HG03565 (cell line): ENCODE measurements at regions not wholly inside any gene's neighbourhood (a gene's known extent, or its start where the extent isn't known, plus 50 kb on each side); places are given as distances from the start of the nearest gene placed in this dataset.
"Not testable (repeated sequence)": the region's sequence is repeated elsewhere in the genome, so short reads cannot be mapped to it uniquely, and the experiment has no call there.

Source experiments
- ATAC-seq: cut with Tn5 transposase; IDR thresholded peaks from one replicate; pipeline ENCODE4 v1.9.1; 2021; ENCODE audit warnings: mild to moderate bottlenecking, moderate library complexity; ENCODE audit not compliant: unreplicated experiment

DNA sequence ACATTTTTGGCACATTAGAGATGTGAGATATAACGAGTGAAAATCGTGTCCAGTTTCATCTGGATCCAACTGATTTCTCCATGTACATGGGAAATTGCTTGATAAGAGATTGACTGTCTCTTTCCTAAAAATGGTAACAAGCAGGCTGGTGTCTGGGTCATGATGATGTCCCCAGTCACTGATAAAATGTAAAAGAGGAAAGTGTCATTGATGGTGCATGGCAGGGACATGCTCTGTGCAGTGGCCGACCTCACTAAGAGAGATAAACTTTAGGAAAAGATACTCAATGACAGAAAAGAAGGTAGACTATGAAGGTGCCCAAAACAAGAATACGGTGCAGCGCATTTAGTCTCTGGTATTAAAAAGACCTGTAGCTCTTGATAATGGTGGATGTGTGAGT lies 1517.5 kb downstream of the RPIA start:
- ATAC-seq = no peak

DNA sequence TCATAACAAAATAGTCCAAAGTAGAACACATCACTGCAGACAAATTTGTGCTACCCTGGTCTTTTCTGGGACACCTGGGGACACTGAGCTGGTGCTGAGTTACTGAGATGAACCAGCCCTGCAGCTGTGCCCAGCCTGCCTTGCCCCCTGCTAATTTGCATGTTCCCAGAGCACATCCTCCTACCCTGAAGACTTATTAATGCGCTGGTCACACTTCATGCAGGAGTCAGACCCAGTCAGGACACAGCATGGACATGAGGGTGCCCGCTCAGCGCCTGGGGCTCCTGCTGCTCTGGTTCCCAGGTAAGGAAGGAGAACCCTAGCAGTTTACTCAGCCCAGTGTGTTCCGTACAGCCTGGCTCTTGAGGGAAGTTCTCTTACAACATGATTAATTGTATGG lies 1518.3 kb downstream of the RPIA start:
- no peak for ATAC-seq

DNA sequence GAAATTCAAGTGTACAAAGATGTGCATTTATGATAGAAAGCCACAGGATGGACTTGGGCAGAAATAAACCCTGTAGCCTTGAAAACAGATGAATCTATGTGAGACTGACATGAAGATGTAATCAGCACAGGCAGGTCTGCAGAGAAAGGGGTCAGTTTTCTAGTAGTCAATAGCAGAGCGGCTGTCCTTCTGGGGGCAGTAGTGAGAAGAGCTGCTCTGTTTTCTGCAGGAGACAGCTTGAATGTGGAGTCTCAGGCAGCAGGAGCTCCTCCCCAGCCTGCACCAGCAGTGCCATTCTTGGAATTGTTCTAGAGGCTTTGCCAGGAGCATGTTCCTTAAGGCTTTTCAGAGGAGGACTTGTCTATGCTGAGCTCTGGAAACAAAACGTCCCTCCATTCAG lies 1524.4 kb downstream of the RPIA start:
- ATAC-seq = not testable (repeated sequence)

DNA sequence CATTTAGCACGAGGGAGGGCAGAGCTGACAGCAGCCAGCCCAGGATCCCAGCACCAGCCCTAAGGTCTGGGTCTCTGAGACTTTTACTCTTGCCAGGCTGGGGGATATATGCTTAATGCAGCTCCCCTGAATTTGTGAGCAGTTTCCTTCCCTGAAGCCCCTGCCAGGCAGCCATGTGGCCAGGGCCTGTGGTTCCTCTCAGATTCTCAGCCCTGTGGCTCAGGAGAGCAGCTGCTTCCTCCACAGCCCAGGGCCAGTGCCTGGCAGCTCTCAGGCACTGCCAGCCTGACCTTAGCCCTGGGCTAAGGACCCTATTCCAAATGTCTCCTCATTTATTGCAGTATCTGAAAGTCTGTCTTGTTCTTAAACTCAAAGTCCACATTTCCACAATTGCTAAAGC lies 1525.3 kb downstream of the RPIA start:
- ATAC-seq = not testable (repeated sequence)

DNA sequence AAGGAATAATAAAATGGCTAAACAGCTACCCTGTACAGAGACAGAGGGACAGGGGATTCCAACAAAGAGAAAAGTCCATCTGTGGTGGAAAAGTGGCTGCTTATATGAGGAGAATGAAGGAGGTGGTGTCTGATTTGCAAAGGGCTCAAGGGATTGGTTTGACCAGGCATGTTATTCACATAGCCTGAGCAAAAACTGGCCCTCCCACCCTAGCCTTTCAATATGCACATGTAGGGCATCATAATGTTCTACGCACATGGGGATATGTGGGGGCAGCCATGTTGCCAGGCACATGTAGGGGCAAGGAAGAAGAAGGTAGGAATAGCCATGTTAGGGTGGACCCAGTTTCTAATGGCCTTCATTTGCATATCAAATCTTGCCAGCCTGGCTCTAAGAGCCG lies 1527.1 kb downstream of the RPIA start:
- ATAC-seq = not testable (repeated sequence)

DNA sequence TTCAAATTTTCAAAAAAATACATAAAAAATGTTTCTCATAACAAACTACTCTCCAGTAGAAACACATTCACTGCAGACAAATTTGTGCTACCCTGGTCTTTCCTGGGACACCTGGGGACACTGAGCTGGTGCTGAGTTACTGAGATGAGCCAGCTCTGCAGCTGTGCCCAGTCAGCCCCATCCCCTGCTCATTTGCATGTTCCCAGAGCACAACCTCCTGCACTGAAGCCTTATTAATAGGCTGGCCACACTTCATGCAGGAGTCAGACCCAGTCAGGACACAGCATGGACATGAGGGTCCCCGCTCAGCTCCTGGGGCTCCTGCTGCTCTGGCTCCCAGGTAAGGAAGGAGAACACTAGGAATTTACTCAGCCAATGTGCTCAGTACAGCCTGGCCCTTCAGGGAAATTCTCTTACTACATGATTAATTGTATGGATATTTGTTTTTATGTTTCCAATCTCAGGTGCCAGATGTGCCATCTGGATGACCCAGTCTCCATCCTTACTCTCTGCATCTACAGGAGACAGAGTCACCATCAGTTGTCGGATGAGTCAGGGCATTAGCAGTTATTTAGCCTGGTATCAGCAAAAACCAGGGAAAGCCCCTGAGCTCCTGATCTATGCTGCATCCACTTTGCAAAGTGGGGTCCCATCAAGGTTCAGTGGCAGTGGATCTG lies 1529.3 kb downstream of the RPIA start:
- ATAC-seq = not testable (repeated sequence)

DNA sequence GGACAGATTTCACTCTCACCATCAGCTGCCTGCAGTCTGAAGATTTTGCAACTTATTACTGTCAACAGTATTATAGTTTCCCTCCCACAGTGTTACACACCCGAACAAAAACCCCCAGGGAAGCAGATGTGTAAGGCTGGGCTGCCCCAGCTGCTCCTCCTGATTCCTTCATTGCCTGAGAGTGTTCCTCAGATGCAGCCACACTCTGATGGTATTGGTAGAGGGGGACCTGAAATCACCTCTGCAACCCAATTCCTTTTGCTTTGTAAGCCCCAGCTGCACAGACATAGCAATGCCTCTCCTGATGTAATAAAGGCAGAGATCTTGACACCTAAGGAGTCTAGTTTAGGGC lies 1529.8 kb downstream of the RPIA start:
- ATAC-seq = no peak

DNA sequence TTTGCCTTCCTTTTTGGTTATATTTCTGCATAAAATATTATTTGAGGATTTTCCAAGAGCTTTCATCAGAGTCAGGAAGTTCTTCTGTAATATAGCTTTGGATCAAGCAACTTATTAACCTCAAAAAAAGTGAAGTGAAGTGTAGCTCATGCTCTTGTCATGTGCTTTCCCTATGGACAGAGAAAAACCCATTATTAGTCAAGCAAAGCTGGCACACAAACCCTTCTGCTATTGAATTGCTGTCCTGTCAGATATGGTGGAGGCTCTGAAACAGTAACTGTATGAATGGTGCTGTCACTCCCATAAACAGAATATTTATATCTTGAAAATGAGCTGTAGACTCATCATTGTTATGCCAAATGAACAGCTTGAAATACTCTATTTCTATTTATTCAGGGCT lies 1533.3 kb downstream of the RPIA start:
- not testable (repeated sequence) for ATAC-seq

DNA sequence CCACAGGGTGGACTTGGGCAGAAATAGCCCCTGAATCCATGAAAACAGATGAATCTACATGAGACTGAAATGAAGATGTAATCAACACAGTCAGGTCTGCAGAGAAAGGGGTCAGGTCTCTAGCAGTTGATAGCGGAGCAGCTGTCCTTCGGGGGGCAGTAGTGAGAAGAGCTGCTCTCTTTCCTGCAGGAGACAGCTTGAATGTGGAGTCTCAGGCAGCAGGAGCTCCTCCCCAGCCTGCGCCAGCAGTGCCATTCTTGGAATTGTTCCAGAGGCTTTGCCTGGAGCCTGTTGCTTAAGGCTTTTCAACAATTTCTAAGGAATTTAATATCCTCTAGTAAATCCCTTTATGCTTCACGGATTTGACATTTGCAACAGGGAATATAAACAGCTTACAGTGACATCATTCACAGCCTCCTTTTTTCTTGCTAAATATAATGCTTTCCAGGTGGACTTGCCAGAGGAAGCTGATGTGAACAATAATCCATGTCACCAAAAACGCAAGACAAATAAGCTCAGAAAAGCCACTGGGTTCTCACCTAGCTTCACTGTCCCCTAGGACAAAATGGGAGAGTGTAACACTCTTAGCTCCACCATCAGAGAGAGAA lies 1535.1 kb downstream of the RPIA start:
- ATAC-seq = not testable (repeated sequence)

DNA sequence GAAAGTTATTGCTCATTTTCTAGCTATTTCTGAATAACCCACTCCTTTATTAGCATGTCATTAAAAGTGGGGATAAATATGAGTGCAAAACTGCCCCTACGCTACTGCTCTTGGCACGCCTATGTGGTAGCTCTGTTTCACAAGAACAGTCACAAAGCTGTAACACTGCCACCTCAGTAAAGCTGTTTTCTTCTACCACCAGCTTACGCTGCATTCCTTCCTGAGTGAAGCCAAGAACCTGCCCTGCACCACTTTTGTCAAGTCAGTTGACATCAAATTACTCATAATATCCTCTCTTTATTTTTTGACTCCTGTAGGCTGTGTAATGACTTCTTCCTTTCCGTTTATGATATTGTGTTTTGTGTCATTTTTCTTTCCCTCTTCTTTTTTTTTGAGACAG lies 1539.7 kb downstream of the RPIA start:
- not testable (repeated sequence) for ATAC-seq

DNA sequence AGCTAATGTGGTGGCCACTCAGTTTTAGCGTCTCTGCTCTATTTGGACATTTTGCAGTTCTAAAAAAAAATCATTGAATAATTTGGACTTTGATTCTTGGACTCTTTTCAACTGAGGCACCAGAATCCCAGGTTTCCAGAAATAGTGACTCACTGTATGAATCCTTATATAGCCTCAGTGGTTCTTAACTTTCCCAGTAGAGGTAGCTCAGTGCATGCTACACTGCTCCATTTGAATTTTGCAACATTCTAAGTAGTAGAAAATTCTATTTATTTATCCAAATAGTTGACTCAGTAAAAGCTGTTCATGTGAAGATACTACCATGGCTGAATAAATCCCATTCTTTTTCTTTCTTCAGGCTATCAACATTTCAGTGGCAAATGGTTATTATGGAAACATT lies 1544.0 kb downstream of the RPIA start:
- not testable (repeated sequence) for ATAC-seq

DNA sequence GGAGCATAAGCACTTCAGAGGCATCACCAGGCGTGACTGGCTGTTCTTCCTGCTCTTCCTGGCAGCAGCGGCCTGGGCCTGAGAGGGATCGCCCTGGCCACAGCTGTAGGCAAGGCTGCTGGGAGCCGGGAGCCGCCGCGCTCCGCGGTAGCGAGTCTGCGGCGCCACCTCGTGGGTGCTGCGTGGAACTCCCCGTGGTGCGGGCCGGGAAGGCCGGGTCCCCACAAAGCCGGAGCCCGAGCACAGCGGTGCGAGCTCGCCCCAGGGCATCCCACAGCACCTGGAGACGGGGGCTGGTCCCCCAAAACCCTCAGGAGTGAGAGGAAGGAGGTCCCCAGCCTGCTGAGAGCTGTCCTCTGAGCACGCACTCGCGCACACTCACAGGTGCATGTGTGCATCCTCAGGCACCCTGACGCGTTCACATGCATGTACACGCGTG lies 1546.5 kb downstream of the RPIA start:
- ATAC-seq = not testable (repeated sequence)

DNA sequence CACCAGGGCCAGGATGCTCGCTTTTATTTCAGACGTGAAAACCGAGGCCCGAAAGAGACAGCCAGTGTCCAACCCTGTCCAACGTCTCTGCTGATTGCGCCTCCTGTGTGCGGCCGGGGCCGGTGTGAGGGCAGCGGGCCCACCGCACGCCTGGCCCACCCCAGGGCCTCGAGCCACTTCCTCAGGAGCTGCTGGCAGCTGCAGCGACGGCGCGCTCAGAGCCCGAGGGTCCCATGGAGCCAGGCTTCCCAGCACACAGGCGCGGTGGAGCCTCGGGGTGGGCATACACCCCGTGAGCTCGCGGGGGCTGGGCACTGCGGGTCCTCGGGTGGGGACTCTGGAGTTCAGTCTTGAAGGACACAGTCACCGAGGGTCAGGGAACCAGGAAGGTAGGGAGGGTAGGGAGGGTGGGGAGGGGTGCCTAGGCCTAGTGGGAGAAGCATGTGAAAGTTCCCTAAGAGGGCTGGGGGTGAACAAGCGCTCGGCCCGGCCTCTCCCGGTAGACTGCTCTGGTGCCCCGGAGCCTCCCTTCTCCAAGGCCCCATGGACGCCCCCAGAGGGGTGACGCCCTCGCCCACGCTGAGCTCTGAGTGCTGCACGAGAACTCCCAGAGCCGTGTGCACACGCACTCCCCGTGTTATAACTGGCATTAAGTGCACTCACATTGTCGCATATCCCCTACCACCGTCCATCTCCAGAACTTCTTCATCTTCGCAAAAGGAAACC lies 1547.2 kb downstream of the RPIA start:
- not testable (repeated sequence) for ATAC-seq

DNA sequence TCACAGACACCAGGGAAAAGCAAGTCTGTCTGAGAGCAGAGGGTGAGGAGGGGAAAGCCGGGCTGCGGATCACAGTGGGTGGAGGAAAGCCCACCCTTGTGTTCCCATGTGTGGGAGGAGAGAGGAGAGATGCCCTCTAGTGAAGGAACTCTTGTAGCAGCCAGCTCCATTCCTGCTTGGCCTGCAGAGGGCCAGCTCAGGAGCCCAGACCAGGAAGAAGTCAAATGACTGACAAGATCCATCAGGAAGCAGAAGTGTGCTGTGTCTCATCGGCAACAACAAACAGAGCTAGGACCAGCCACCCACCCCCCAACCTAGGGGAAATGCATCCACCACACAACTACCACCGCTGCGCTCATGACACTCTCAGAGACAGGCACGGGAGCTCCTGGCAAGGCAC lies 1548.3 kb downstream of the RPIA start:
- not testable (repeated sequence) for ATAC-seq

DNA sequence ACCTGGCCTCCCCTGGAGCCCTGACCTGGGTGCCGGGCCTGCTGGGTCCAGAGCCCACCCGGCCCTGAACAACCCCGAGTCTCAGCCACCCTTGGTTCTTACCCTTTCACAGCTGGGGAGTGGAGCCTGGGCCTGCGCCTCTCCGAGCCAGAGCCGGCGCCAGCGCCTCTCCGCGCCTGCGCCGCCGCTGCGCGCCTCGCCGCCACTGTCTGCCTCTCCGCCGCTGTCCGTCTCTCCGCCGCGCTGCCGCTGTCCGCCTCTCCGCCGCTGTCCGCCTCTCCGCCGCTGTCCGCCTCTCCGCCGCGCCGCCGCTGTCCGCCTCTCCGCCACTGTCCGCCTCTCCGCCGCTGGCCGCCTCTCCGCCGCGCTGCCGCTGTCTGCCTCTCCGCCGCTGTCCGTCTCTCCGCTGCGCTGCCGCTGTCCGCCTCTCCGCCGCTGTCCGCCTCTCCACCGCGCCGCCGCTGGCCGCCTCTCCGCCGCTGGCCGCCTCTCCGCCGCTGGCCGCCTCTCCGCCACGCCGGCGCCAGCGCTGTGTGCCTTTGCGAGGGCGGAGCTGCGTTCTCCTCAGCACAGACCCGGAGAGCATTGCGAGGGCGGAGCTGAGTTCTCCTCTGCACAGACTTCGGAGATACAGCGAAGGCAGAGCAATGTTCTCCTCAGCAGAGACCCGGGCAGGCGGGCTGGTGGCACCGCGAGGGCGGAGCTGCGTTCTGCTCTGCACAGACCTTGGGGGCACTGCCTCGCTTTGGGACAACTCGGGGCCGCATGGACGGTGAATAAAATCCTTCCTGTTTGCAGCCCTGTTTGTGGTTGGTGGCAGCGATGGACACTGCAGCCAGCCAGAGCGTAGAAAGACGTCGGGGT lies 1553.7 kb downstream of the RPIA start:
- ATAC-seq = not testable (repeated sequence)

DNA sequence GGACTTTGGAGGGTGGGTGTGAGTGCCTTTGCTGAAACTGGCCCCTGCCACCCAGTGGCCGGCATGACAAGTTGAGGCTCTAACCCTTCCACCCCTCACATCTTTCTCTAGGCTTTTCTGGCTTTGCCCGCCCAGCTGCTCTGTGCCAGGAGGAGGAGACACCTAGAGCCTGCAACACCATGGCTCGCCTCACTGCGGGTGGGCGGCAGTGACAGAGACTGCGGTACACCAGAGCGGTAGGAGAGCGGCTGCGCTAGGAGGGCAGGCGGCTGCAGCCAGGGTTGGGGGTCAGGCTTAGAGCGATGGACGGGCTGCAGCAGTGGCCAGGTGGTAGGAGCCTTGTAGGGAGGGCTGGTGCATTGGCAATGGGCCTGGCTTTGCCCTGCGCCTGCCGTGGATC lies 1556.9 kb downstream of the RPIA start:
- ATAC-seq = not testable (repeated sequence)

DNA sequence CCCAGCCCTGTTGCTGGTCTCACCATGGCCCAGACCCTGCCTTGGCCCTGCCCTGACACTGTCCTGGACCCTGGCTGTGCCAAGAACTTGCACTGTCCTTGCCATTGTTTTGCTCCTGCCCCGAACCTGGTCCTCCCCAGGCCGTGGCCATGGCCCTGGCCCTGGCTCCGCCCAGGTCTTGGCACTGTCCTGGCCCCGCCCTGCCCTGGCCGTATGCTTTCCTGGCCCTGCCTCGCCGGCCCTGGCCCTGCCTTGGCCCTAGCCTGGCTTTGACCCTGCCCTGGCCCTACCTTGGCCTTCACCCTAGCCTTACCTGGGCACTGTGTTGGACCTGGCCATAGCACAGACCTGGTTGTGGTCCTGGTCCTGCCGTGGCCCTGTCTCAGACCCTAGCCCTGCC lies 1558.9 kb downstream of the RPIA start:
- ATAC-seq = not testable (repeated sequence)

DNA sequence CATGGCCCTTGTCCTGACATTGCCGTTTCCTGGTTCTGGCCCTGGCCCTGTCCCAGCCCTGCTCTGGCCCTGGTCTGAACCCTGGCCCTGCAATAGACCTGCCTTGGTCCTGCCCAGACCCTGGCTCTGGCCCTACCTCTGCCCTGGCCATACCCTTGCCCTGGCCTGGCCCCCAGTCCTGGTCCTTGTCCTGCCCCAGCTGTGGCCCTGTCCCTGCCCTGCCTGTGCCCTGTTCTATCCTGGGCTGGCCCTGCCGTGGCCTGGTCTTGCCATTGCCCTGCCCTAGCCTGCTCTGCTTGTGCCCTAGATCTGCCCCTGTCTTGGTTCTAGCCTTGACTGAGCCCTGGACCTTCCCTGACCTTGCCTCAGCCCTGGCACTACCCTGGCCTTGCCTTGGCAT lies 1560.1 kb downstream of the RPIA start:
- not testable (repeated sequence) for ATAC-seq

DNA sequence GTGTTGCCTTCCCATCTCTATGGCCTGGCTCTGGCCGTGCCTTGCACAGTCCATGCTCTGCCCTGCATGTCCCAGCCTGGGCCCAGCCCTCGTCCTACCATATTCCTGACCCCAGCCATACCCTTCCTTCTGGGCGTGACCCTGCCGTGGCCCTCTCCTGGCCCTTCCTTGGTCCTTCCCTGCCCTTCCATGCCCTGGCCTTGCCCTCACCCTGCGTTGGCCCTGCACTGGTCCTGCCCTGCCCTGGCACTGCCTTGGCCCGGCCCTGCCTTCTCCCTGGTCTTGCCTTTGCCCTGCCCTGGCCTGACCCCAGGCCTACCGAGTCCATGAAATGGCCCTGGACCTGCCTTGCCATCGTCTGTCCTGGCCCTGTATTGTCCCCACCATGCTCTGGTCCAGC lies 1561.8 kb downstream of the RPIA start:
- not testable (repeated sequence) for ATAC-seq

DNA sequence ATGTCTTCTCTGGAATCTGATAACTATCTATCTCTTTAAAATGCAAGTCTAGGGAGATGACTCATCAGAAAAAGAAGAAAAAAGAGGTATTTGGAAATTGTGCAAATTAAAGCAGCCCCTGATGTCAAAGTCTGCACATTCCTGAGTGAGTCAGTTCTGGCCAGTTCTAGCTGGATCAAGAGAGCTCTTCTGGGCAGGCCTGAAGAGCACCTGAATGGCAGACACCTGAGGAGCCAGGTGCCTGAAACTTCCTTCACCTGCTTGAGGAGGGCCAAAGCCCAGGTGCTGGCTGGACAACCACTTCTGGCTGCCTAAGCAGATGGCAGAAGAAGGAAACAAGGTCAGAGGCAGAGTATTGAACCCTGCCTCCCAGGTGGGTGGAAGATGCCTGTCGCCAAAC lies 1575.4 kb downstream of the RPIA start:
- ATAC-seq = not testable (repeated sequence)

DNA sequence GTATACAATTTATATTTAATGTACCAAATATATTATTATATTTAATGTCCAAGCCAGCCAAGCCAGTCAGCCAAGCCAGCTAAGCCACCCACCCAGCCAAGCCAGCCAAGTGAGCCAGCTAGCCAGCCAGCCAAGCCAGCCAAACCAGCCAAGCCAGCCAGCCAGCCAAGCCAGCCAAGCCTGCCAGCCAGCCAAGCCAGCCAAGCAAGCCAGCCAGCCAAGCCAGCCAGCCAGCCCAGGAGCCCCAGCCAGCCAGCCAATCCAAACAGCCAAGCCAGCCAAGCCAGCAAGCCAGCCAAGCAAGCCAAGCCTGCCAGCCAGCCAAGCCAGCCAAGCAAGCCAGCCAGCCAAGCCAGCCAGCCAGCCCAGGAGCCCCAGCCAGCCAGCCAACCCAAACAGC lies 1596.3 kb downstream of the RPIA start:
- ATAC-seq = not testable (repeated sequence)
